Brain pericyte (primary cell): ENCODE measurements at regions not wholly inside any gene's neighbourhood (a gene's known extent, or its start where the extent isn't known, plus 50 kb on each side); places are given as distances from the start of the nearest gene placed in this dataset.

ENCODE experiments used
- DNase-seq: peaks from one replicate; pipeline ENCODE4 v3.0.0-alpha.2; 2012; ENCODE audit warnings: low read depth, low spot score

DNA sequence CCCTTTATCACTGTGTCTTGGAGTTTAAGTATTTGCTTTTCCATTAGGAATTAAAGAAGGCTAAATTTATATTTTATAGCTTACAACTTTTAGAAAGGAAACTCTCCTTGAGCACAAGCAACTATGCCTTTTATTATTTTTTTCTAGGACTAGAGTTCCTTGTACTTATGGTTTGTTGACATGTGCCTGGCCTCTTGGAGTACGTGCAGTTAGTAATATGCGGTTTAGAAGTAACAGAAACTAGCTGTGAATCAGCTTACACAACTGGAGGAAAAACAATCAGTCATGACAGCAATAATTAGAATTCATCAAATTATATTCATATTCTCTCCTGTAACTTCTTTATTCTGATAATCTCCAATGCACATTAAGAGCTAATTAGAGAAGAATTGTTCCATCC lies 428.7 kb downstream of the AEBP2 start:
- no peak for DNase-seq

DNA sequence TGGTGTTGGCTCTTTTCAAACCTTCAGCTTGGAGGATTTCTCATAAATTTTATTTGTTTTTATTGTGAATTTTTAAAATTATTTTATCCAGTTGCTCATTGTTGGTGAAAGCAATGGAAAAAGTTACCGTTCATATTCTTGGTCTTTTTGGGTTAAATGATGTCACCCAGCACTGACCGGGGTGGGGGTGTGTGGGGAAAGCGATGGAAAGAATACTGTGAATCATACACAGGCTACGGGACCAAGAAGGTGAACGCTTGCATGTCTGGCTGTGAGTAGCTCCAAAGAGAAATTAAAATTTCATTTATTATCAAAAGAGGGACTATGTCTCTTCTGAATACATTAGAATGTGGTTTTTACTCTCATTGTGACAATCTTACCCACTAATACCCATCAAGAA lies 430.1 kb downstream of the AEBP2 start:
- no peak for DNase-seq

DNA sequence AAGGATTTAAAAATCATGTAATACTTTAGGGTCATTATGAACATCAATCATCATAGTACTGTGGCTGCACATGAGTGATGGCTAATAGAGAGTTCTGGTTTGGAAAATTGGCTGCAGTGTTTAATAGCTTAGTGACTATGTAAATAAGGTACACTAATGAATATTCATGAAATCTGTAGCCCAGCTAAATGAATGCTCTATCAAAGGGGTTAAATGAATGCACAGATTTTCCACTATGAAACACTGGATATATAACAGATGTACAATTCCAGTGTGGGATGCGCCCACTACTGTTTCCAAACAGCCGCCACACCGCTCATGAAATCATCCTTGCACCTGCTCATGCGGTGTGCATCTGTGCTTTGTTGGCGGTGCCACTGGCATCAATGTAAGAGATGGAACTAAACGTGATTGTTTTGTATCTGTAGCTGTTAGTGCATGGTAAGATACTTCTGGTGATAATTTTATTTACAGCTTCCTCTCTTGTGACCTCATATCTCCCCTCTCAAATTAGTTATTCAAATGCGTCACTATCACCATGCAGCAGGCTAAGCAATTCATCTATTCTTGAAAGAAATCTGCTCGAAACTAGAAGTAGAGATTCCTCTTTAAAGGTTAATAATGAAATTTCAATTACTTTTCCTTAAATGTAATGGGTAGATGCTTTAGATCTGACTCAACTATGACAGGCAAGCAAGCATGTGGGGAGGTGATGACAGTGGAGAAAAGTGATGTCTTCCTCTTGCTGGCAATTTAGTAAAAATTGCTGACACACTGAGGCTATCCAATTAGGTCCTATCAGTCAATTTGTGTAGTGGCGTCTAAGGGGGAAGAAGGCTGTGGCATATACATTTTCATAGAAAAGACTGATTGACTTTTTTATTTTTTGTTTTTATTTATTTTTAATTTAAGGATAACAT lies 433.6 kb downstream of the AEBP2 start:
- DNase-seq = no peak

DNA sequence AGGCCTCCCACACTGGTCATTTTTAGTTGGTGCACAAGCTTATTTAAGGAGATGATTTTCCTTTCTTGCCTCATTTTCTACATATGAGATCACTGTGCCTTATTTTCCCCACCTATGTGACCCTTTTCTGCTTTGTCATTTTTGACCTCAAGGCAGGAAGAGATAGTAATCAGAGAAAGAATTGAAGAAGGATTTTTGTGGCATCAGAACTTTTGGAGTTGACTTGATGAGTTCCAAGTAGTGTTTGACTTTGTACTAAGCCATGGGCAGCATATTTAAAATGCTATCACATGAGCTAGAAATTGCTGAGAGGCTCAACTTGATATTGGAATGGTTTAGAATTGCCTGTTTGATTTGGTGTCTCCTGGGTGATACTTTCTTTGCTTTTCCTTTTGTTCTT lies 440.8 kb downstream of the AEBP2 start:
- DNase-seq = no peak

DNA sequence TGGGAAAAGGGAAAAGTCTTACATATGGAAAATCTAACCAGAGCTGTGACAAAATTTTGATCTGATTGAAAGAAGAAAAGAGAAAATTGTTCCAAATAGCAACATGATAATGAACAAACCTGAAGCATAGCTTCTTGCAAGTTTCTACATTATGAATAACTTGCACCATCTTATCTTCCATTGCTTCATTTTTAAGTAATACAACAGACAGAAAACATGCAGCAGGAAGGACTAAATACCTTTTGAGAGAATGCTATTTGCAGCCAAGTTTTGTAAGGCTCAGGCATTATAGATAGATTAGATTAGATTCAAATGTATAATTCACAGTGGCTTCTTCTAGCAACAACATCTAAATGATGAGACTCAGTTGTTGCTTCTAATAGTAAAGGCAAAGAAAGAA lies 441.4 kb downstream of the AEBP2 start:
- no peak for DNase-seq

DNA sequence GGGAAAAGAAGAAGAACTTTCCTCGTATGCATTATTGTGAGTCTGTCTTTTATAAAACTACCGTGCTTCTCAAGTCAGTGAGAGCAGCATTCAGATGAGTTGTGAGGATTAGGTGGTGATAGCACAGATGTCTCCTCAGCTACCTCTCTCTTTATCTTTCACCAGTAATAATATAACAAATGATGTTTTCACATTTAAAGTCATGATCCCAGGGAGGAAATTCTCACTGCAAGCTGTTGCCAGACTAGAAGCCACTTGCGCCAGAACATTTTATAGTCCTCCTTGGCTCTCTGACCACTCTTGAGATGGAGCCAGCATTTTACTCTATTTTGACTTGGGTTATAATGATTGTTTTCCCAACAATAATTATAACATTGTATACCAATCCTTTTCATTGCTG lies 443.1 kb downstream of the AEBP2 start:
- DNase-seq = no peak

DNA sequence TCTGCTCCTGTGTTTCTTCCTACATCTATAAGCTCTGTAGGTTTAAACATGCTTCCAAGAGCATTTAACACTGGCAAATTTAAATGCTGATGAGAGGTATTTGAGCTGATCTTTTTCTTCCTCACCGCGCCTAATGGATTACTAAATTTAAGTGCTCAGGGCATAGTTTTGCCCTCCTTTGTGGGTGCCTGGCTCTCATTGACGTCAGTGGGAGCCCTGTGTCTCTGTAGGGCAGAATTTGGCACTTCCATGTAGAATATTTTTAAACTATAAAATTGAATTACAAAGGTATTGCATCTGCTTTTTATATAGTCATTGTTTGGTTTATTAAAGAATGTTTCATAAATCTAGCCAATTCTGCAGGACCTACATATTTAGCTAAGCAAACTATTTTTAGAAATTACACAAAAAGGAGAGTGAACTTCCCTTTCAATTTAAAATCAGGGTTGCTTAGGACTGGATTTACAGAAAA lies 444.8 kb downstream of the AEBP2 start:
- no peak for DNase-seq

DNA sequence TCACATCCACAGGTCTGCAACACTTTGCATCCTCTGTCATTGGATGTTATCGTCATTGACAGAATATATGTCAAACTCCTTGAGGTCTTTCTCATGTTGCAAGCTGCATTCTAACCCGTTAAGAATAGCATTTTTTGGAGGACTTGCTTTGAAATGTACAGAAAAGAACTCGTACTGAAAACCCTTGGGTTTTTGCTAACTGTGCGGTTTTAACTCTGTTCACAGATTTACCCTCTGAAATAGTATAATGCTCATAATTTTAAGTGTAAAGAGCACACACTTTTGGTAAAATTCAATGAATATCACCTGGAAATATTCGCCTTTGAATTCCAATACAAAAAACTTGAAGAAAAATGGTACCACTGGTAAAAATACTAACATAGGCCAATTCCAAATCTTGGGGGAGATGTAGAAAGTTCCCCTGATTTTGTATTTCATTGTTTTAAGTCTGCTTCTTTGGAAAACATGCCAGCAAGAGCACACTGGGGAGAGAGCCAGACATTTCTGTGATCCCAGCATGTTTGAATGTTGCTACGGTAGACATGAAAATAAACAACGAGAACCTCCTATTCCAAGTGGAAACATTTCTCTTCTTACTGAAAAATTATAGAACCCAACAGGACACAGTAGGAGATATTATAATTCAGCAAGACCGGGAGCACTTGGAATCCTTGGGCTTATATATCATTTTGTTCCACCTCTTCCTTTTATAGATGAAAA lies 446.0 kb downstream of the AEBP2 start:
- peak; percentile 31 for DNase-seq

DNA sequence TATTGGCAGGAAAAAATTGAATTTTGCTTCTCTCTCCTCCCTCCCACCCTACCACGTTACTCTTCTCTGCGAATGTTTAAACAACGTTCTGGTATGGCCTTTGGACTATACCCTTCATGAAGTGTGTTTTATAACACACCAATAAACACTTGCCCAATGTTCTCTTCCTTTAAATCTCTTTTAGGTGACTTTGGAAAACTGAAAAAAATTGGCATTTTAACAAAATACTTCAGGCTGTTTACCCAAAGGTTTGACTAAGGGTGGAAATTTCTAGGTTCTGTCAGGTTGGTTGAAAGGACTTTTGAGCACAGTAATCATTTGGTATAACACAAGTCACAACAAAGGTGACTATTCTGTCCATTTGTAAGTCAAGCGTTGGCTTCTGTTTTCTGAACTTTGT lies 446.8 kb downstream of the AEBP2 start:
- DNase-seq = no peak

DNA sequence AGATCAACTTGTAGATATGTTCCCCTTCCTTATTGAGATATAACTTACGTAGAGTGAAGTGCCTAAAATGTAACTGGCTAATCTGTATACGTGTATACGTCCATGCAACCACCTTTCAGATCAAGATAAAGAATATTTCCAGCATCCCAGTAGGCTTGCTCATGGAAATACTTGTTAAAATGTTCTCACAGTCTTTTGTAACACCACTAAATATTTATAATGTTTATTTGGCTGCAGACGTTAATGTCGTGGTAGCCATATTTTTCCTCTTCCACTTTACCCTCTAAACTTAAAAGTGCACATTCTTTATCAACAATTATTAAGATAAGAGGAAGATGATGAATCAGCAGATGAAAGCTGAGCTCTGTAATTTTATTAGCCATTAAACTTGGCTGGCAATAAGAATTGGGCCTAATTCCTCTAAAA lies 447.4 kb downstream of the AEBP2 start:
- no peak for DNase-seq

DNA sequence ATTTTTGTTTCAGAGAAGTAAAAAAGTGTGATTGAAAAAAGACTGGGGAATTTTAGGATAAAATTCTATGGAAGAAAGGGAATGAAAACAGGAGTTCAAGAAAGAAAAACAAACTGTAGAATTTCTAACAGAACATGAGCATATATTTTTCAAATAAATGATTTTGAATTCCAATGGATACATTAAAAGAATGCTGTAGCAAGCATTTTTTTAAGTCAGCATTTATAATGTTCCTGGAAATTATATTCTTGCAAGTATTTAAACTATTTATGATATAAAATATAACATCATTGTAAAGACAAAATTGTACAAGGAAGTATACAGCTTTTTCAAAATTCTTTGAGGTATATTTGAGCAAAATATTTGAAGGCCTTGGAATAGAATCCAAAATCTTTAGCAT lies 450.7 kb downstream of the AEBP2 start:
- no peak for DNase-seq

DNA sequence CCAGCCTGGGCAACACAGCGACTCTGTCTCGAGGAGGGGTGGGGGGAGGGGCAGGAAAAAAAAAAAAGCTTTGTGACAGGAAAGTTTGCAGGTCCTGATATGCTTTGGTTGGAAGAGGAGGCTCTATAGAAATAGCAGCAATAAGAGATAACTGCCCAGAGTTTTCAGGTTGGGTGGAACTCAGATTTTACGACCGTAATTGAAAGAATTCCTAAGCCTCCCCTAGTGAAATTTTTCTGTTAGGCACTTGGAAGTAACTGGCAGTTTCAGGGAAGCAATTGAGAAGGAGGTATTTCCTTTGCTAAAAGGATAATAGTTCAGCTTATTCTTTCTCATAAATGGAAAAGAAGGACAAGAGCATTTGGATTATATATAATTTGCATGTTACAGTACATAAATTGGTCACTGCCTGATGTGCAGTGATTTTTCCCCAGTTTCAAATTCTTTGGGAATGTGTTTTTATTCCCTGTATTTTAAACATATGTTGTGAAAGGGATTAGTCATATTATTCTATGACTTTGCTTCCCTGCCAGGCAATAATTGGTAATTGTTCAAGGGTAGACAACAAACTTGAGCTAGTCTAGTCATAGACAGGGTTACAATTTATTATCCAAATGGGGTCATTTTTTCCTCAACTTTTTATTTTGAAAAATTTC lies 452.8 kb downstream of the AEBP2 start:
- DNase-seq = no peak

DNA sequence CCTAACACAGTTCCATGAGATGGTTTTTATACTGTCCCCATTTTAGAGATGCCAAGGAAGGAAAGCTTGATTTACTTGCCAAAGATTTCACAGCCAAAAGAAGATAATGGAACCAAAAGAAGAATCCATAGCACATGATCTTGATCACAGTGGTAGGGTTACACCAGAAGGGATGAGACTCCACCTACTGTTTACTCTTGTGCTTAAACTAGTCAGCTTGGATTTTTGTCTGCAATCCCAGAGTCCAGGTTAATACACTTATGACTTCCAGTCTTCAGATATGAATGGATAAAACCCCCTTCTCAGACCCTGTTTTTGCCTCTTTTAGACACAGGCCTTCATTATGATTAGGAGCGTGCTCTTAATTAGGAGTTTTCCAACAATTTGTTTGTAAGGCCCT lies 454.2 kb downstream of the AEBP2 start:
- DNase-seq = no peak

DNA sequence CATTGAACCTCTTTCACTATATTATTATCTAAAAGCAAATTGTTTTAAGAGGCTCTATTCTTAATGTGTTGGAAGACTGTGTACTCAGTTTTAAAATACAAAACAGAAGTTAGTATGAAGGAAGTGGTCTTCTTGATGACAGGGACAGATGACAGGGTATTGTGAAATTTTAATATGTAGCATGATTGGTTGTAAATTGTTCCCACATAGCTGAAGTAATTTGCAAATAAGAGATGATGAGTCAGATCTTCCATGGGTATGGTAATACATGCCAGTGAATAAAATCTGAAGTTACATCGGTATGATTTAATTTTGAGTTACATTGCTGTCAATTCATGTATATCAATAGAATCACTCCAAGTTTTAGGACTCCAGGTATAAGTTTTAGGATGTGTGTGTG lies 454.8 kb downstream of the AEBP2 start:
- no peak for DNase-seq

DNA sequence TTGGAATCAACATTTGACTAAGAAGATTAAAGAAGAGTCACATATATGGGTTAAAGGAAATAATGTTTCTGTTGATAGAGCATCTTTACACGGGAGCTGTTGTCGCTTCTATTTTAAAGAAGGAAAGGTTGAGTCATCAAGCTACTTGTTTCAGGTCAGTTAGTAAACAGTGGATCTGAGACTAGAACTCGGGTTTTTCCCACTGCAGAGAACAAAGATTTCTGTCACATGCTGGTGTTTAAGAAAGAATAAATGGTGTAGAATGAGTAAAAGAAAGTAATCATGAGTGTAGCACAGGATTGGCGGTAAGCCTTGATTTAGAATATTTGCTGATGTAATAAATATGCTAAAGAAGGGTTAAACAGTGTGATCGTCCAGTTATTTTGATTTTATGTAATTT lies 455.5 kb downstream of the AEBP2 start:
- no peak for DNase-seq

DNA sequence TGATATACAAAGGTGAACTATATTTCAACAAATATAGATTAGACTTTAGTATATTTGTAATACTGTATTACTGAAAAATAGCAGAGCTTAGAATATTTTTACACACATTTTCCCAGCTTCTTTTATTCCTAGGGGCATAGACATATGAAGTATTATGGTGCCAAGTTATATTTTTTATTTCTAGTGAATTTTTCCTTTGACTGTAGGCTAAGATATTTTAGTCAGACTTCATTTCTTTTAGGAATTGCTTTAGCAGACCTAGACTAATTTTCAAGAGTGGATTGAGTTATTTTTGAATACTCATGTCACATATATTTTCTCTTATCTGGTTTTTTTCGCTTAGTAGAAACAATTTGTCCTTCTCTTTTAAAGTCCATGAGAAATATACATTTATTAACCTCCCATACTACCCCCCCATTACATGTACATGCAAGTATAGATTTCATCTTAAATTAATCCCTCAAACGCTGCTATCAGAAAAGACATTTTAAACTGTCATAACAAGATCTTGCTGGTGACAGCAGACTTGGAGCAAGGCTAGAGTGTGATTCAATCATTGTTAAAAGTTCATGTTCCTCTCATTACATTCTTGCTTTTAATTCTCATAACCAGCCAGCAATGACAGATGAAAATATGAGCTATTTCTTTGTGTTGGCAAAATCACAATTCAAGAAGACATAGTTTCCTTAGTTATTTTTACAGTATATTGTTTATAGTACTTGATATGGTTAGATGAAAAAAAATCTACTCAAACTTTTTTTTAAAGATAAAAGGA lies 456.1 kb downstream of the AEBP2 start:
- no peak for DNase-seq

DNA sequence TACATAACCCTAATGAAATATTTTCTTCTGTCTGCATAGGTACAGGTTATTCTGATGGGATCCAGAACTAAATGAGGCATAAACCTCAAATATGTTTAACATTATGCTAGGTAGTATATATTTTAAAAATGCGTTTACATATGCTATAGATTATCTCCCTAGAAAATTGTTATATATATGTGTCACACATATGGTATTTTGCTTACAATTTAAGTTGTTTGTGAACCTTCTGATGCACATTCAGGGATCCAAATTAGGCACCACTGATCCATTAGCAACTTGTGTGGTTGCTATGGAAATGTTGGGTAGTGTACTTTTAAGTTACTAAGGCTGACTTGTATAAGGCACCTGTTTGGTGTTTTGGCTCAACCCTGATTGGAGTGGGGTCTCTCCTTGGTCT lies 456.7 kb downstream of the AEBP2 start:
- no peak for DNase-seq

DNA sequence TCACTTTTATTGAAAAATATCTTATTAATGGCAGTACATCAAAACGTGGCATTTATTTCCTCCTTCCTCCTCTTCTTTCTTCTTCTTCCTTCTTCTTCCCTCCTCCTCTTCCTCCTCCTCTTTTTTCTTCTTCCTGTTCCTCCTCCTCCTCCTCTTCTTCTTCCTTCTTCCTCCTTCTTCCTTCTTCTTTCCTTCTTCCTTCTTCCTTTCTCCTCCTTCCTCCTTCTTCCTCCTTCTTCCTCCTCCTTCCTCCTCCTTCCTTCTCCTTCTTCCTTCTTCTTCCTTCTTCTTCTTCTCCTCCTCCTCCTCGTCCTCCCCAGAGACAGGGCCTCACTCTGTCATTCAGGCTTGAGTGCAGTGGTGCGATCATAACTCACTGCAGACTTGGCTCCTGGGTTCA lies 457.2 kb downstream of the AEBP2 start:
- no peak for DNase-seq

DNA sequence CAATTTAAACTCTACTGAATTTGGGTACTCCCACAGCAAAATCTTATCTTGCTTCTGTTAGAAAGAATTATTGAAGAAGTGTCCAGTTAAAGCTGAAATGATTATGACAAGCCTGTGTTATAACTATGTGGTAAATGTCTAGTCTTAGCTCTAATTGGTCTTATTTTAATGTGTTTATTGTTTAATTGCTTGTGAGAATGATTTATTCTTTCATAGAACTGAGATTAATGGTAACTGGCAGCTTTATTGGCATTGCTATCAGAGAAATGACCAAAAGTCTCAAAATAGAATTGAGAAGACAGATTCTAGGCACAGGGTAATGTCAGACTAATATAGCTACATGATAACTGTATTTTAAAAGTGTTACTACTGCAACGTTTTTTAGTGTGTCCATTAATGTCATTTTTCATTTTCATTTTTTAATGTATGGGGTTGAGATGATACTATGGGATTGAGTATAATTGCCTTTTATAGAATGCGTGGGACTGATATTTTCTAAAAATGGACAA lies 458.7 kb downstream of the AEBP2 start:
- no peak for DNase-seq

DNA sequence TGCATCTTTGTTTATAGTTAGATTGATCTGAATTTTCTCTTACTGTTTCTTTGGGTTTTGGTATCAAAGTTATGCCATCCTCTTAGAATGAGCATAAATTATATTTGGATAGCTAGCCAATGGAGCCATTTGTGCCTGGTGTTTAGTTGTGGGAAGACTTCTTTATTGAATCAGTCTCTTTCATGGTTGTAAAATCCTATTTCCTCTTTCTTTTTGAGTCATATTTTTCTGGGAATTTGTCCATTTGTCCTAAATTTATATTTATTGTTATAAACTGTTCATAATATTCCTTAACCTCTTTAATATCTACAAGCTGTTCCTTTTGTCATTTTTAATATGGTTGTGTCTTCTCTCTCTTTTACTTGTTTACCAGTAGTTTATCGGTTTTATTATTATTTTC lies 462.5 kb downstream of the AEBP2 start:
- DNase-seq = no peak

DNA sequence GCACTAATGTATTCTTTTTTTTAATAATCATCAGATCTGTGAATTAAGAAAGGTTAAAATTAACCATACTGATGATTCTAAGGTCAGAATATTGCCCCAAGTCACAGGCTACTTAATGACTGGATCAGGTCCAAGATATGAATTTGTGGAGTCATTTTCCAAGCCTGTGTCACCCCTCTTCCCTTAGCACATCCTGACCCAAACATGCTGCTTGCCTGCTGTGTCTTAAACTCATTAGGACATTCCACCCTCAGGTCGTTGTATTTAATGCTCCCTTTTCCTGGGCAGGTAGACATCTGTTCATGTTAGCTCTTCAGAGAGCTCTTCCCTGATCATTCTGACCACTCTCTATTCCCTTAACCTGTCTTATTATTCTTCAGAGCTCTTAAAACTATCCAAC lies 463.5 kb upstream of the PDE3A start:
- DNase-seq = no peak
